ENCODE measurements at regions not wholly inside any gene's neighbourhood (a gene's known extent, or its start where the extent isn't known, plus 50 kb on each side); places are given as distances from the start of the nearest gene placed in this dataset.

GRCh38 chr6:48490658-48491057 lies 379.7 kb upstream of the PTCHD4 start:
- DNase-seq (ENCODE audit: low spot score) = no peak
- Histone ChIP-seq H3K36me3 (no peaks in the 10 kb centered on the region), H3K27me3 (no peaks in the 10 kb centered on the region), H3K4me3 (no peak overlapping the region), H3K4me1 (no peaks in the 10 kb centered on the region), H3K9me3 (no peaks in the 10 kb centered on the region), H3K27ac (no peak overlapping the region)
- no peak for TF ChIP-seq CTCF (IDR thresholded peaks at IDR 0.05)

GRCh38 chr6:48486876-48487275 lies 375.9 kb upstream of the PTCHD4 start:
- Histone ChIP-seq H3K9me3 (no peaks in the 10 kb centered on the region), H3K27me3 (no peaks in the 10 kb centered on the region), H3K4me1 (no peaks in the 10 kb centered on the region), H3K4me3 (no peak overlapping the region), H3K36me3 (no peaks in the 10 kb centered on the region), H3K27ac (no peak overlapping the region)
- TF ChIP-seq CTCF (IDR thresholded peaks at IDR 0.05) = no peak
- DNase-seq (ENCODE audit: low spot score) = no peak

- H3K27ac ChIP-seq = no peak overlapping the region
Measured at GRCh38 chr6:48486373-48486772, 375.4 kb upstream of the PTCHD4 start.

GRCh38 chr6:48476257-48476656 lies 365.3 kb upstream of the PTCHD4 start:
- no peaks in the 10 kb centered on the region for H3K27me3 ChIP-seq
- H3K4me1 ChIP-seq = no peaks in the 10 kb centered on the region
- no peak overlapping the region for H3K27ac ChIP-seq
- H3K9me3 ChIP-seq = no peaks in the 10 kb centered on the region
- H3K4me3 ChIP-seq = no peak overlapping the region
- no peak for DNase-seq (ENCODE audit: low spot score)
- TF ChIP-seq CTCF (IDR thresholded peaks at IDR 0.05) = no peak
- H3K36me3 ChIP-seq = no peaks in the 10 kb centered on the region

More at GRCh38 chr6:48486373-48486772, 375.4 kb upstream of the PTCHD4 start:
- H3K4me3 ChIP-seq = no peak overlapping the region
- no peak for DNase-seq (ENCODE audit: low spot score)
- H3K36me3 ChIP-seq = no peaks in the 10 kb centered on the region
- no peaks in the 10 kb centered on the region for H3K4me1 ChIP-seq
- H3K9me3 ChIP-seq = no peaks in the 10 kb centered on the region
- no peak for TF ChIP-seq CTCF (IDR thresholded peaks at IDR 0.05)
- no peaks in the 10 kb centered on the region for H3K27me3 ChIP-seq

GRCh38 chr6:48475275-48475674 lies 364.3 kb upstream of the PTCHD4 start:
- no peak for TF ChIP-seq CTCF (IDR thresholded peaks at IDR 0.05)
- no peaks in the 10 kb centered on the region for H3K36me3 ChIP-seq
- H3K4me1 ChIP-seq = no peaks in the 10 kb centered on the region
- no peaks in the 10 kb centered on the region for H3K27me3 ChIP-seq
- no peak for DNase-seq (ENCODE audit: low spot score)
- H3K4me3 ChIP-seq = no peak overlapping the region
- H3K27ac ChIP-seq = no peak overlapping the region
- no peaks in the 10 kb centered on the region for H3K9me3 ChIP-seq

- no peak overlapping the region for H3K27ac ChIP-seq
- H3K9me3 ChIP-seq = no peaks in the 10 kb centered on the region
- no peaks in the 10 kb centered on the region for H3K4me1 ChIP-seq
- no peak overlapping the region for H3K4me3 ChIP-seq
- no peak for DNase-seq (ENCODE audit: low spot score)
- no peak for TF ChIP-seq CTCF (IDR thresholded peaks at IDR 0.05)
- H3K36me3 ChIP-seq = no peaks in the 10 kb centered on the region
- no peaks in the 10 kb centered on the region for H3K27me3 ChIP-seq
Measured at GRCh38 chr6:48474830-48475229, 363.8 kb upstream of the PTCHD4 start.
